ENCODE measurements at regions not wholly inside any gene's neighbourhood (a gene's known extent, or its start where the extent isn't known, plus 50 kb on each side); places are given as distances from the start of the nearest gene placed in this dataset.

- DNase-seq, result no peak
Observed at GRCh38 chr11:8740129-8740528, 57.5 kb downstream of the RPL27A start.

GRCh38 chr11:8744423-8744822 is 61.8 kb downstream of the RPL27A start:
- no peak for DNase-seq

- DNase-seq, result no peak
Observed at GRCh38 chr11:8745431-8746253, 63.0 kb downstream of the RPL27A start.

GRCh38 chr11:8746331-8746974 is 63.9 kb downstream of the RPL27A start:
- no peak for DNase-seq

- no peak for DNase-seq
Observed at GRCh38 chr11:8747173-8747572, 64.6 kb downstream of the RPL27A start.

- DNase-seq, result no peak
Observed at GRCh38 chr11:8748317-8748716, 65.7 kb downstream of the RPL27A start.

- DNase-seq, result no peak
Observed at GRCh38 chr11:8749202-8749601, 66.6 kb downstream of the RPL27A start.

- DNase-seq, result no peak
Observed at GRCh38 chr11:8754241-8754640, 71.6 kb downstream of the RPL27A start.

GRCh38 chr11:8756201-8756600 is 73.6 kb downstream of the RPL27A start:
- DNase-seq, result no peak

- no peak for DNase-seq
Observed at GRCh38 chr11:8757047-8757446, 74.5 kb downstream of the RPL27A start.

- DNase-seq, result no peak
Observed at GRCh38 chr11:8757533-8757932, 74.9 kb downstream of the RPL27A start.

GRCh38 chr11:8758619-8759169 is 76.1 kb downstream of the RPL27A start:
- DNase-seq, result no peak

- DNase-seq, result no peak
Observed at GRCh38 chr11:8759634-8760033, 77.0 kb downstream of the RPL27A start.

GRCh38 chr11:8760896-8761295 is 78.3 kb downstream of the RPL27A start:
- DNase-seq, result no peak

- DNase-seq, result no peak
Observed at GRCh38 chr11:8763070-8763685, 80.6 kb downstream of the RPL27A start.

- DNase-seq, result no peak
Observed at GRCh38 chr11:8765294-8765693, 82.7 kb downstream of the RPL27A start.

GRCh38 chr11:8766043-8766987 is 83.7 kb downstream of the RPL27A start:
- DNase-seq, result no peak

- no peak for DNase-seq
Observed at GRCh38 chr11:8766988-8767374, 84.4 kb downstream of the RPL27A start.

- no peak for DNase-seq
Observed at GRCh38 chr11:8767466-8768142, 85.0 kb downstream of the RPL27A start.

- no peak for DNase-seq
Observed at GRCh38 chr11:8768625-8769333, 86.2 kb downstream of the RPL27A start.

Data from occipital lobe (tissue), 1 donor.